ENCODE measurements at regions not wholly inside any gene's neighbourhood (a gene's known extent, or its start where the extent isn't known, plus 50 kb on each side); places are given as distances from the start of the nearest gene placed in this dataset.
"Not testable (repeated sequence)": the region's sequence is repeated elsewhere in the genome, so short reads cannot be mapped to it uniquely, and the experiment has no call there.

DNA sequence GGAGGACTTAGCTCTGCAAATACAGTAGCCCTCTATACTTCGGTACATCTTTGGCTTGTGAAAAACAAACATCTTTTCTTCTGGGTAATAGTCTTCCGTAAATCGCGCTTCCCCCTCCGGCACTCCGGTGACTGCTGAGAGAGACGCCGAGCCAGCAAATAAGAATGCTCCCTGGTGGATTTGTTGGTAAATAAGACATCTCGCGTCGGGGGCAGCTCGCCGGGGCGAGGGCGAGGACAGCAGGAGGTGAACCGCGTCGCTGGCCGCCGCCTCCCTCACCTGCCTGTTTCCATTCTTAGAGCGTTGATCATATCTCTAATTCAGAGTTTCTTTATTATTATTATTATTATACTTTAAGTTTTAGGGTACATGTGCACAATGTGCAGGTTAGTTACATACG, 117.6 kb downstream of the PMAIP1 start:
- no peaks in the 10 kb centered on the region for H3K36me3 ChIP-seq (replicated peaks; ENCODE audit: insufficient read depth, low read depth)
- no peak overlapping the region for H3K27ac ChIP-seq
- H3K9me3 ChIP-seq (ENCODE audit: low read depth) = no peaks in the 10 kb centered on the region
- no peak overlapping the region for H3K4me2 ChIP-seq
- no peaks in the 10 kb centered on the region for H3K4me1 ChIP-seq (ENCODE audit: insufficient read depth)
- 94% methylated on average over 22 of the region's 22 CpGs for WGBS (ENCODE audit: low lambda C conversion rate, missing lambda C conversion rate)
- H4K20me1 ChIP-seq (ENCODE audit: insufficient read depth, poor library complexity, severe bottlenecking) = no peaks in the 10 kb centered on the region
- DNase-seq (ENCODE audit: low spot score) = no peak
- no peak overlapping the region for H3K4me3 ChIP-seq
- no peak for TF ChIP-seq EZH2 (IDR thresholded peaks at IDR 0.05; ENCODE audit: borderline replicate concordance)
- TF ChIP-seq, protein P1, sequence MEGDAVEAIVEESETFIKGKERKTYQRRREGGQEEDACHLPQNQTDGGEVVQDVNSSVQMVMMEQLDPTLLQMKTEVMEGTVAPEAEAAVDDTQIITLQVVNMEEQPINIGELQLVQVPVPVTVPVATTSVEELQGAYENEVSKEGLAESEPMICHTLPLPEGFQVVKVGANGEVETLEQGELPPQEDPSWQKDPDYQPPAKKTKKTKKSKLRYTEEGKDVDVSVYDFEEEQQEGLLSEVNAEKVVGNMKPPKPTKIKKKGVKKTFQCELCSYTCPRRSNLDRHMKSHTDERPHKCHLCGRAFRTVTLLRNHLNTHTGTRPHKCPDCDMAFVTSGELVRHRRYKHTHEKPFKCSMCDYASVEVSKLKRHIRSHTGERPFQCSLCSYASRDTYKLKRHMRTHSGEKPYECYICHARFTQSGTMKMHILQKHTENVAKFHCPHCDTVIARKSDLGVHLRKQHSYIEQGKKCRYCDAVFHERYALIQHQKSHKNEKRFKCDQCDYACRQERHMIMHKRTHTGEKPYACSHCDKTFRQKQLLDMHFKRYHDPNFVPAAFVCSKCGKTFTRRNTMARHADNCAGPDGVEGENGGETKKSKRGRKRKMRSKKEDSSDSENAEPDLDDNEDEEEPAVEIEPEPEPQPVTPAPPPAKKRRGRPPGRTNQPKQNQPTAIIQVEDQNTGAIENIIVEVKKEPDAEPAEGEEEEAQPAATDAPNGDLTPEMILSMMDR (IDR thresholded peaks at IDR 0.05; ENCODE audit: poor library complexity) = no peak
- TF ChIP-seq EZH2phosphoT487 (IDR thresholded peaks at IDR 0.05; ENCODE audit: low read depth, severe bottlenecking, unreplicated experiment) = no peak
- H3K27me3 ChIP-seq = no peaks in the 10 kb centered on the region
- H3K79me2 ChIP-seq = no peaks in the 10 kb centered on the region
- no peak overlapping the region for H2AFZ ChIP-seq
- no peaks in the 10 kb centered on the region for H3K9me2 ChIP-seq (replicated peaks; ENCODE audit: insufficient read depth)

DNA sequence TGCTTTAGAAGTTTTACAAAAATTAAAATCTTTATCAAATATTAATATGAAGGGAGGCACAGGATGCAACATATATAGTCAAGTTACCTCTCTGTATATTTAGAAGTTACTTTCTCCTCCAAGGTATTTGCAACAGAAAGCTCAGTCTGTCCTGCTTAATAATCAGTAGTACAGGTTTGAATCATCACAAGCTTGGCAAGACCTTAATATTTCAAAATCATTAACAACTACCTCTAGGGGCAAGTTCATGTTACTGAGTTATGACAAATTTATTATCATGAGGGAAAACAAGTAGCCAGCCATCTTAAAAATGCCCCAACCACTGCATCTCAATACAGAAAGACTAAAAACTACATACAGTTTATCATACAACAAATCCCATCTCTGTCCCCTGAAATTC, 116.0 kb downstream of the PMAIP1 start:
- not testable (repeated sequence) for H2AFZ ChIP-seq; DNase-seq (ENCODE audit: low spot score); H3K9me2 ChIP-seq (replicated peaks; ENCODE audit: insufficient read depth)

DNA sequence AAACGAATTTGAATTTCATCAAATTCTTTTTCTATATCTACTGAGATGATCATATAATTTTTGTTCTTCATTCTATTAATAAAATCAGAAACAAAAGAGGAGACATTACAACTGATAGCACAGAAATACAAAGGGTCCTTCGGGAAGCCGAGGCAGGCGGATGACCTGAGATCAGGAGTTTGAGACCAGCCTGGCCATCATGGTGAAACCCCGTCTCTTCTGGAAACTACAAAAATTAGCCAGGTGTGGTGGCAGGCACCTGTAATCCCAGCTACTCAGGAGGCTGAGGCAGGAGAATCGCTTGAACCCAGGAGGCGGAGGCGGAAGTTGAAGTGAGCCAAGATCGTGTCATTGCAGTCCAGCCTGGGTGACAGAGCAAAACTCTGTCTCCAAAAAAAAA, 113.4 kb downstream of the PMAIP1 start:
- H4K20me1 ChIP-seq (ENCODE audit: insufficient read depth, poor library complexity, severe bottlenecking); H3K4me2 ChIP-seq; H3K36me3 ChIP-seq (replicated peaks; ENCODE audit: insufficient read depth, low read depth); H3K27ac ChIP-seq; H2AFZ ChIP-seq; H3K9me3 ChIP-seq (ENCODE audit: low read depth); DNase-seq (ENCODE audit: low spot score); H3K9me2 ChIP-seq (replicated peaks; ENCODE audit: insufficient read depth); H3K27me3 ChIP-seq; H3K4me1 ChIP-seq (ENCODE audit: insufficient read depth); H3K79me2 ChIP-seq; H3K4me3 ChIP-seq: not testable (repeated sequence)
- WGBS (ENCODE audit: low lambda C conversion rate, missing lambda C conversion rate) = 89% methylated on average over 9 of the region's 9 CpGs

More for the DNA sequence above, 116.0 kb downstream of the PMAIP1 start:
- not testable (repeated sequence) for H3K9me3 ChIP-seq (ENCODE audit: low read depth); H3K4me2 ChIP-seq; H3K4me1 ChIP-seq (ENCODE audit: insufficient read depth); H3K27ac ChIP-seq; H4K20me1 ChIP-seq (ENCODE audit: insufficient read depth, poor library complexity, severe bottlenecking); H3K27me3 ChIP-seq; H3K79me2 ChIP-seq; H3K4me3 ChIP-seq; H3K36me3 ChIP-seq (replicated peaks; ENCODE audit: insufficient read depth, low read depth)

DNA sequence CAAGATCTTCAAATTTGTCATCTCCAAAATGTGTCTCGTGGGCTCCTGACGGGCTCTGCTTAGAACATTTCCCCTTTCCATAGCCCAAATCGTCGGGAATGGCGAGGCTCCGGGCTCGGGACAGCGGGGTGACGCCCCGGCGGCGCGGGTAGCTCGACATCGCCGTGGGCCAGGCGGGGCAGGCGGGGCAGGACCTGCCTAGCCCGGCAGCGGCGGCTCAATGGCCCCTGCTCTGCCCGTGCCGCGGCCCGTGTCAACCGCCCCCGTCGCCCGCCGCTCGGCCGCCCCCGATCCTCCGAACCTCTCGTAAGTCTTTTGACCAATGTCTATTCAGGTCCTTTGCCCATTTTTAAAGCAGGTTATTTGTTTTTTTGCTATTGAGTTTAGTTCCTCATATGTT, 111.2 kb downstream of the PMAIP1 start:
- no peaks in the 10 kb centered on the region for H3K4me1 ChIP-seq (ENCODE audit: insufficient read depth)
- H3K36me3 ChIP-seq (replicated peaks; ENCODE audit: insufficient read depth, low read depth) = no peaks in the 10 kb centered on the region
- H3K79me2 ChIP-seq = no peaks in the 10 kb centered on the region
- no peak overlapping the region for H3K27ac ChIP-seq
- no peak for DNase-seq (ENCODE audit: low spot score)
- no peak overlapping the region for H2AFZ ChIP-seq
- no peaks in the 10 kb centered on the region for H3K9me2 ChIP-seq (replicated peaks; ENCODE audit: insufficient read depth)
- H3K4me2 ChIP-seq = no peak overlapping the region
- H3K4me3 ChIP-seq = no peak overlapping the region
- TF ChIP-seq, protein P1 (IDR thresholded peaks at IDR 0.05; ENCODE audit: poor library complexity) = no peak
- TF ChIP-seq EZH2 (IDR thresholded peaks at IDR 0.05; ENCODE audit: borderline replicate concordance) = no peak
- no peak for TF ChIP-seq EZH2phosphoT487 (IDR thresholded peaks at IDR 0.05; ENCODE audit: low read depth, severe bottlenecking, unreplicated experiment)
- 99% methylated on average over 26 of the region's 35 CpGs for WGBS (ENCODE audit: low lambda C conversion rate, missing lambda C conversion rate)
- H4K20me1 ChIP-seq (ENCODE audit: insufficient read depth, poor library complexity, severe bottlenecking) = no peaks in the 10 kb centered on the region
- H3K9me3 ChIP-seq (ENCODE audit: low read depth) = no peaks in the 10 kb centered on the region
- no peaks in the 10 kb centered on the region for H3K27me3 ChIP-seq

DNA sequence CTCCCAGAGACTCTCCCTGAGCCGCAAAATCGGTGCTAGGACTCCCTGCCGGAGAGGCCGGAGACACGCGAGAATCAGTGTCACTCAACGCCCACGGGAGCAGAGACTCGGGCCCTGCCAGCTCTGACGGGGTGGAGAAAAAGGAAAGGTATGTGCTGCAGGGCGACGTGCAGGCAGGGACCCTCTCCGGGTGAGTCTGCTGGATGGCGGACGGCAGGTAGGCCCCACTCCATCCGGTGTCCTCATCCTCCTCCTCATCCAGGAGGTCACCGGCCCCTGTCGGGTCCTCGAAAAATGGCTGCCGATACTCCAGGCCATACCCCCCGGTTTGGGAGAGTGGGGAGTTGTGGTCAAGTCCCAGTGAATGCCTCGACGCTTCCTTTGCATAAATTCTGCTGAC, 110.7 kb downstream of the PMAIP1 start:
- no peak for DNase-seq (ENCODE audit: low spot score)
- Histone ChIP-seq H3K4me1 (ENCODE audit: insufficient read depth) (no peaks in the 10 kb centered on the region), H3K27ac (no peak overlapping the region), H2AFZ (no peak overlapping the region), H3K4me2 (no peak overlapping the region), H3K27me3 (no peaks in the 10 kb centered on the region), H4K20me1 (ENCODE audit: insufficient read depth, poor library complexity, severe bottlenecking) (no peaks in the 10 kb centered on the region), H3K9me2 (replicated peaks; ENCODE audit: insufficient read depth) (no peaks in the 10 kb centered on the region), H3K79me2 (no peaks in the 10 kb centered on the region), H3K4me3 (no peak overlapping the region), H3K9me3 (ENCODE audit: low read depth) (no peaks in the 10 kb centered on the region), H3K36me3 (replicated peaks; ENCODE audit: insufficient read depth, low read depth) (no peaks in the 10 kb centered on the region)
- TF ChIP-seq EZH2phosphoT487 (IDR thresholded peaks at IDR 0.05; ENCODE audit: low read depth, severe bottlenecking, unreplicated experiment) (no peak), EZH2 (IDR thresholded peaks at IDR 0.05; ENCODE audit: borderline replicate concordance) (no peak)
- TF ChIP-seq, protein P1 (IDR thresholded peaks at IDR 0.05; ENCODE audit: poor library complexity) = no peak
- 98% methylated on average over 23 of the region's 23 CpGs for WGBS (ENCODE audit: low lambda C conversion rate, missing lambda C conversion rate)
